ENCODE measurements at regions not wholly inside any gene's neighbourhood (a gene's known extent, or its start where the extent isn't known, plus 50 kb on each side); places are given as distances from the start of the nearest gene placed in this dataset.

DNA sequence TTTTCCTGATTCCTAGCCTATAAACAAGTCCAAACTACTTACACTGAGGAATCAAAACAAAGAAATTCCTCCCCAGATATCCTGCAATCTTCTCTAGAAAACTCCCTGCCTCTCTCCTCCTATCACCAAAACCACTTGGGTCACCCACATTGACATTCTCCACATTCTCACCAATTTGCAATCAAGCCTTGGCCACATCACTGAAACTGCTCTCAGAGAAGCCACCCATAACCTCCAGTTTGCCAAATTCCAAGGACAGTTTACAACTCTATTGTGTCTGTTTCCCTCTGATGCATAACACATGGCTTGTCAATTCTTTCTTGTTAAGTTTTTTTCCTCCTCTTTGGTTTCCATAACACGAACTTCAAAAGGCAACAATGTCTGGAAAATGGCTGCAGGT, 233.5 kb downstream of the XPNPEP1 start:
- TF ChIP-seq EZH2 (IDR thresholded peaks at IDR 0.05; ENCODE audit: insufficient read depth, poor library complexity, severe bottlenecking): no peak
- no peak for TF ChIP-seq EZH2phosphoT487 (IDR thresholded peaks at IDR 0.05; ENCODE audit: insufficient read depth, low read depth)

All from GM23248 (cell line).